Hematopoietic multipotent progenitor cell treated with erythropoietin and hydrocortisone succinate and interleukin-3 and kit ligand, for 6 days (in vitro differentiated cells): ENCODE measurements at regions not wholly inside any gene's neighbourhood (a gene's known extent, or its start where the extent isn't known, plus 50 kb on each side); places are given as distances from the start of the nearest gene placed in this dataset.
"Not testable (repeated sequence)": the region's sequence is repeated elsewhere in the genome, so short reads cannot be mapped to it uniquely, and the experiment has no call there.

Experiments used
- DNase-seq: peaks from one replicate; pipeline ENCODE4 v3.0.0-alpha.2; 2015

DNA sequence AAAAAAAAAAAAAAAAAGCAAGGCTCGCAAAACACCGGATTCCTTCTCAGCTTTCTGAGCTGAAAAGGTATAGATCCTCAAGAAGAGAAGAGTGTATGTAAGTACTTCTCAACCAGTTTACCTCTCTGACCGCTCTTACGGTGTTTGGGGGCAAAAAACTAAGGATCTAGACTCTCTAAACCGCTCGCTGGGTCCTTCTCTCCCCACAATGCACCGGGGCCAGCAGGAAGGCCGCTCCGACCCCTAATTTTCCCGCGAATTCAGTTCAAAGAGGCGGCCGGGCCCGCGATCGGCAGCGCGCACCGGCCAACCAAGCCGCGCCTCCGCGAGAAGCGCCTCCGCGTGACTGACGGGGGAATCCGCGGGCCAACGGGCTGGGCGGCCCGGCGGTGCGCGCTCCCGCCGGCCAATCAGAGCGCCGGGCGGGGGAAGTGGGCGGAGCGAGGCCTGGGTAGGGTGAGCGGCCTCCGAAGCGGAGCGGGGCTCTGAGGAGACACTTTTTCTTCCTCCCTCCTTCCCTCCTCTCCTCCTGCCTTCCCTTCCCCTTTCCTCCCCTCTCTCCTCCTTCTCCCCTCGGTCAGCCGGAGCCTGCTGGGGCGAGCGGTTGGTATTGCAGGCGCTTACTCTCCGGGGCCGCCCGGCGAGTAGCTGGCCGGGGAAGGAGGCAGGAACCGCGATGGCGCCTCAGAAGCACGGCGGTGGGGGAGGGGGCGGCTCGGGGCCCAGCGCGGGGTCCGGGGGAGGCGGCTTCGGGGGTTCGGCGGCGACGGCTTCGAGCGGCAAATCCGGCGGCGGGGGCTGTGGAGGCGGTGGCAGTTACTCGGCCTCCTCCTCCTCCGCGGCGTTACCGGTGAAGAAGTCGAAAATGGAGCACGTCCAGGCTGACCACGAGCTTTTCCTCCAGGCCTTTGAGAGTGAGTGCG is 93.0 kb downstream of the CRLF3 start:
- peak; percentile 87 for DNase-seq

DNA sequence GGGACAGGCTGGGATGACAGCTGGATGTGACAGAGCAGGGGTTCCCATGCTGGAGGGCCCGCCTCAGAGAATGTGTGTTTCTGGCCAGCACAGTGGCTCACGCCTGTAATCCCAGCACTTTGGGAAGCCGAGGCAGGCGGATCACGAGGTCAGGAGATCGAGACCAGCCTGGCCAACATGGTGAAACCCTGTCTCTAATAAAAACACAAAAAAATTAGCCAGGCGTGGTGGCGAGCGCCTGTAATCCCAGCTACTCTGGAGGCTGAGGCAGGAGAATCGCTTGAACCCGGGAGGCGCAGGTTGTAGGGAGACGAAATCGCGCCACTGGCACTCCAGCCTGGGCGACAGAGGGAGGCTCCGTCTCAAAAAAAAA is 93.7 kb downstream of the CRLF3 start:
- not testable (repeated sequence) for DNase-seq

DNA sequence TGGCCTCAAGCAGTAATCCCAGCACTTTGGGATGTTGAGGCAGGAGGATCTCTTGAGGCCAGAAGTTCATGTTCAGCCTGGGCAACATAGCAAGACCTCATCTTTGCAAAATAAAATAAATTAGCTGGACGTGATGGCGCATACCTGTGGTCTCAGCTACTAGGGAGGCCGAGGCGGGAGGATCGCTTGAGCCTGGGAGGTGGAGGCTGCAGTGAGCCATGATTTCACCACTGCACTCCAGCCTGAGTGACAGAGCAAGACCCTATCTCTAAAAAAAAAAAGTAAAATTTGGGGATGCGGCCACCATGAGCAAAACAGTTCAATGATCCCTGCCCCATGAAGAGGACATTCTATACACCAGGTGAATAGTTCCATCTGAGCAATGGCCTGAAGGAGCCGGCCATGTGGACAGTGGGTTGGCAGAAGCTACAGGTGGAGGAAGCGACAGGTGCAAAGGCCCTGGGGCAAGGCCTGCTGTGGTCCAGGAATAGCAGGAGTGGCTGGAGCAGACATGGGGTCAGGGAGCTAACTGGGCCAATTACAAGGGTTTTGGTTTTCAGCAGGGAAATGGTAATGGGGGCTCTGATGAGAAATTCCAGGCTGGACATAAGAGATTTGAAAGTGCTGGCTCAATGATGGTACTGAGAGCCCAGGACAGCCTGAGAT is 94.2 kb downstream of the CRLF3 start:
- DNase-seq = not testable (repeated sequence)

DNA sequence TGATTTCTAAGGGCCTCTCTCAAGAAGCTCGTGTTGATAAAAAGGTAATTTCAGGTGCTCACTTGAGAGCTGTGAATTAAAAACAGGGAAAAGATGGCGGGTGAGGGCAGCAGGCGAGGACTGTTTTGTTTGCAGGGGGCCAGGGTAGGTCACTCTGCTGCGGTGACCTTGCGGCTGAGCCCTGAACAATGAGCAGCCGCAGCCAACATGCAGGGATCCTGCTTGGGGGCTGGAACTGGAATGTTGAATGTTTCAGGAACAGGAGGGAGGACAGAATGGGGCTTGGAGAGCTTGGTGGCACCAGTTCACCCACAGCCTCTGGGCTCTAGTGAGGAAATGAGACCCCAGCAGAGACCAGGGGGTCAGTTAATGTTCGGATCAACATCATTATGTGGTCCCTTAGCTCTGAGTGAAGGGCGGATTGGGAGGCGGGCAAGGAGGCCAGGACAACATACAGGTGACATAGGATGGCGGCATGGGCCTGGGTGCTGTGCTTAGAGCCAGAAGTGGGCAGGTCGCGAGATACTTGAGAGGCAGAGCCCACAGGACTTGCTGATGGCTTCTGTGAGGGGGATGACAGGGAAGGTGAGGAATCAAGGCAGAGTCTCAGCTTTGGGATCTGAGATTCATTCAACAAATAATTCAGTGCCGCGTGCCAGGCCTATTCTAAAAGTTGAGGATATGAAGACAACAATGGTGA is 94.9 kb downstream of the CRLF3 start:
- DNase-seq = not testable (repeated sequence)

DNA sequence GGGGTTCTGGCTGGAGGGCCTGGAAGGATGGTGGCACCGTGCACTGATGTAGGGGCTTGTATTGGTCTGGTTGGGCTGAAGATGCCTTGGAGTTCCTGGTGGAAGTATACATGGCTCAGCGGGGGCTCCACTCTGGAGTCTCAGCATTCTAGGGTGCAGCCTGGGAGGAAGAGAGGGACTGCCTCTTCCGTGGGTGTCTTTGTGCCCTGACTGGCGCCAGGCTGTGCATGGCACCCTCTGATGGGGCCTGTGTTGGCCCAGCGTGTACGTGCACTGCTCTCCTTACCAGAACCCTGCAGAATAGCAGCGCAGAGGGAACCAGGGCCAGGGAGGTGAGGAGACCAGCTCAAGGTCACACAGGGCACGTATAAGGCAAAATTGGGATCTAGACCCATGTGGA is 97.0 kb downstream of the CRLF3 start:
- DNase-seq = not testable (repeated sequence)

DNA sequence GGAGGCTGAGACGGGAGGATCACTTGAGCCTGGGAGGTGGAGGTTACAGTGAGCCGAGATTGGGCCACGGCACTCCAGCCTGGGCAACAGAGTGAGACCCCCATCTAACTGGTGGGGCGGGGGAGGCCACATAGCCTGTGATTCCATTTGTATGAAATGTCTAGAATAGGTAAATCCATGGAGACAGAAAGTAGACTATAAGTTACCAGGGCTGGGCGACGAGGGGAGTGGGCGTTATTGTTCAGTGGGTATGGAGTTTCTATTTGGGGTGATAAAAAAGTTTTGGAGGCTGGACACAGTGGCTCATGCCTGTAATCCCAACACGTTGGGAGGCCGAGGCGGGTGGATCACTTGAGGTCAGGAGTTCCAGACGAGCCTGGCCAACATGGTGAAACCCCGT is 97.8 kb downstream of the CRLF3 start:
- DNase-seq = not testable (repeated sequence)

DNA sequence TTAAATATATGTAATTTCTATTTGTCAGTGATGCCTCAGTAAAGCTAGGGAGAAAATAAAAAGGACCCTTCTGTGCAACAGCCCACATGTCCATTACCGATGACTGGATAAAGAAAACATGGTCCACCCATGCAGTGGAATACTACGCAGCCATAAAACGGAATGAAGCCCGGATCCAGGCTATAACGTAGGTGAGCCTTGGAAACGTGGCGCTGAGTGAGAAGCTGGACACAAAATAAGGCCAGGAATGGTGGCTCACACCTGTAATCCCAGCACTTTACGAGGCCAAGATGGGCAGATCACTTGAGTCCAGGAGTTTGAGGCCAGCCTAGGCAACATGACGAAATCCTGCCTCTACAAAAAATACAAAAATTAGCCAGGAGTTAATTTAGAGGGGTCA is 98.2 kb downstream of the CRLF3 start:
- not testable (repeated sequence) for DNase-seq

DNA sequence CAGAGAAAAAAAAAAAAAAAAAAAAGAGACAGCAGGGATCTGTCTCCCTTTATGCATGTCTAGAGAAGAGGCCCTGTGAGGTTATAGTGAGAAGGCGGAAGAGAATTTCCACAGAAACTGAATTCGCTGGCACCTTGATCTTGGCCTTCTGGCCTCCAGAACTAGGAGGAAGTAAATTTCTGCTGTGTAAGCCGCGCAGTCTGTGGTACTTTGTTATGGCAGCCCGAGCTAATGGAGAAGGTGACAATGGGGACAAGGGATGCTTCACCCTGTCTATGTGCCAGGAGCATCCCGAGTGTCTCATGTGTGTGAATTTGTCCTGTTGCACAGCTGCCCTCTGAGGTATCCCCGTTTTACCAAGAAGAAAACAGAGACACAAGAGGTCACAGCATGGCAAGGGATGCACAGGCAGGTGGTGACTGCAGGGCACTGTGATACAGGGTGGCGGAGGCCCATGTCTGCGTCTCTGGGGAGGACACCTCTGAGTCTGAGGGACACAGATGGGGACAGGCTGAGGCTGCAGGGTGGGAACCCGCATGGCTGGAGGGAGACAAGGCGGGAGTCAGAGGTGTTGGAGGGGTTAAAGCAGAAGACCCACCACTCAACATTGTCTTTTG is 100.3 kb downstream of the CRLF3 start:
- not testable (repeated sequence) for DNase-seq

DNA sequence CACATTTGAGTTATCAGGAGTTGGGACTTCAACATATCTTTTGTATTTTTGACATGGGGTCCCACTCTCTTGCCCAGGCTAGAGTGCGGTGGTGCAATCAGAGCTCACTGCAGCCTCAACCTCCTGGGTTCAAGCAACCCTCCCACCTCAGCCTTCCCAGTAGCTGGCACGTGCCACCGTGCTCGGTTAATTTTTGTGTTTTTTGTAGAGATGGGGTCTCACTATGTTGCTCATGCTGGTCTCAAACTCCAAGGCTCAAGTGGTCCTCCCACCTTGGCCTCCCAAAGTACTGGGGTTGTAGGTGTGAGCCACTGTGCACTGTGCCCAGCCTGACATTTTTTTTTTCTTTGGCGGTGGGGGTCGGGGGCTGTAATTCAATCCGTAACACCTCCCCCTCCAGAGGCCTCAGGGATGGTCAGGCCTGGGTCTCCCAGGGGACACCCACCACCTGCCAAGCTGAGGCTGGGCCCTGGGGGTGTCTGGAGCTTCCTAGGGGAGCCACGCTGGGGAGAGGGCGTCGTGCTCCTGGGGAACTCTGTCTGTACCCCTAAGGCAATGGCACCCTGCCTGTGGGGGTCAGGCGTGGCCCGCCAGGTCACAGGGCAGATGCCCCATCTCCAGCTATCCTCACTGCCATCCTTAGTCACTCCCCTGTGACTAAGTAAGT is 102.2 kb downstream of the CRLF3 start:
- not testable (repeated sequence) for DNase-seq

DNA sequence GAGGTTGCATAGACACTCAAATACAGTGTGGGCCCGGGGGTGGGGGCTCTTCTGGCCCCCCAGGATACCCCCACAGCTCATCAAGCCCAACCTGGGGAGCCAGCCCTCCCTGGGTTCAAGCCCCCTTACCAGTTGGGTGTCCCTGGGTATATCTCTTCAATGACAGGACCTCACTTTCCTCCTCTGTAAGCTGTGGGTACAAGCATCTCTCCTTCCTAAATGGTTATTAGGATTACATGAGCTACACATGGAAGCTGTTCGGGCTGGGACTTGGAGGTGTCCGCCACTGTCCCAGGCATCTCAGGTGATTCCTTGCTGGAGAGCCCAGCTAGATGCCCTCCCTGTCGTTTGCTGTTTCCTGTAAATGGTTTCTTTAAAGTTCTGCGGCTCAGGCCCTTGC is 103.5 kb downstream of the CRLF3 start:
- not testable (repeated sequence) for DNase-seq

DNA sequence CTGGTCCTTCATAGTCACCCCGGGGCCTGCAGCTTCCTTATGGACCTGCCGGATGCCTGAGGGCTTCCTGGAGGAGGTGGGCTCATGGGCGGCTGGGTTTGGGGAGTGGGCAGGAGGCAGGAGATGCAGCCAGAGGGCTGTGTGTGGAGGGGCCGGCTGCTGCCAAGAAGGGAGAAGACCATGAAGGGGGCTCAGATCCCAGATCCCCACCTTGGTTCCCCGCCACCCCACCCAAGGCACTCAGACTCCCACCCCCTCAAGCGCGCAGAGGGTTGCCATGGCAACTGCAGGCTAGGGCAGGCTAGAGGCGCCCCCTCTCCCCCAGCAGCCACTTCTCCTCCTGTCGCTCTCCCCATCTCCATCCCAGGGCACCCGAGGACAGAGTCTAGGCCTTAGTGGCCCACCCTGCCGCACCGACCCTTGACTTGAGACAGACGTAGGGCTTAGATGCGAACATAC is 104.5 kb downstream of the CRLF3 start:
- no peak for DNase-seq

DNA sequence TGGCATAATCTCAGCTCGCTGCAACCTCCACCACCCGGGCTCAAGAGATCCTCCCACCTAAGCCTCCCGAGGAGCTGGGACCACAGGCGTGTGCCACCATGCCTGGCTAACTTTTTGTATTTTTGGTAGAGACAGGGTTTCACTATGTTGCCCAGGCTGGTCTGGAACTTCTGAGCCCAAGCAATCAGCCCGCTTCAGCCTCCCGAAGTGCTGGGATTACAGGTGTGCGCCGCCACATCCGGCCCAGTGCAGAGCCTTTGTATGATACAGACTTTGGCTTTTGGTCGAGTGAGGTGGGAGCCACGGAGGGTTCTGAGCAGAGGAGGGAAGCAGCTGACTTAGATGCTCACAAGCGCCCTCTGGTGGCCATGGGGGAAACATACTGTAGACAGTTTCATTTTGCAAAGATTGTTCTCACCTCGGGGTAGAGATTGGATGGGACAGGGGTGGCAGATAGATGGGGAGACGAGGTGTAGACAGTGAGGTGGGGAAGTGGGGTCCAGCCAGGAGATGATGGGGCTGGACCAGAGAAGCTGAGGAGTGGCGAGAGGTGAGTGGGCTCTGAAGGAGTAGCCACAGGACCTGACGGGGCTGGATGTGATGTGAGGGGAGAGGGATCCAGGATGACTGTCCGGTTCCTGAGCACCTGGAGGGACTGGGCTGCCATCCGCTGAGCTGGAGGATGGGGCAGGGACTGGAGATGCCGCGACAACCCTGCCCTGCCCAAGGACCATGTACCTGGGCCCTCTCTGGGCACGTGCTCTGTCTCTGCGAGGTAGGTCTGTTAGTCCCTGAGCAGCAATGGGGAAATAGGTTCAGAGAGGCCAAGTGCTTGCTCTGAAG is 105.1 kb downstream of the CRLF3 start:
- peak; percentile 88 for DNase-seq

DNA sequence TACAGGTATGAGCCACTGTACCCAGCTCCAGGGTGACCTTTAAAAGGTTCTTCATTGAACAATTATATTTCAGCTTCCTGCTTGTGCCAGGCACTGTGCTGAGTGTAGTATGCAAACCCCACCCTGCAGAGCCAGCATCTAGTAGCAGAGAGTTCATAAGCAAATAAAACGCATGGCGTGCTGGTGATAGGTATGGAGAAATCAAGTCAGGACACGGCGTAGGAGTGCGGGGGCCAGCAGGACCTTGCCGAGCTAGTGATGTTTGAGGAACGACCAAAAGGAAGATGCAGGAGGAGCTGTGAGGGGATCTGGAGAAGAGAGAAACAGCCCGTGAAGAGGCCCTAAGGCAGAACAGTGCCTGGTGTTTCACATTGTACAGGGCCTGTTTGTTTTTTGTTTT is 105.8 kb downstream of the CRLF3 start:
- not testable (repeated sequence) for DNase-seq

DNA sequence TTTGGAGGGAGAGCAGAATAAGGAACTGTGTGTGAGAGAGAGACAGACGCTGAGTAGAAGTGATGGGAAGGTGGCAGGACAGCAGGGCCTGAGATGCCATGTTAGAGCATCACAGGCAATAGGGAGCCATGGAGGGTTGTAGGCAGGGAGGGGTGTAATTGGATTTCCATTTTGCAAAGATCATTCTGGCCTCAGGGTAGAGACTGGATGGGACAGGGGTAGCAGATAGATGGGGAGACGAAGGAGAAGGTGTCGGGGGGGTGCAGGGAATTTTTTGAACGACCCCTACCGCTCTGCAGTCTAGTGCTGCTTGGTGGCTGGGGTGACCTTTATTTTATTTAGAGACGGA is 106.4 kb downstream of the CRLF3 start:
- DNase-seq = not testable (repeated sequence)

DNA sequence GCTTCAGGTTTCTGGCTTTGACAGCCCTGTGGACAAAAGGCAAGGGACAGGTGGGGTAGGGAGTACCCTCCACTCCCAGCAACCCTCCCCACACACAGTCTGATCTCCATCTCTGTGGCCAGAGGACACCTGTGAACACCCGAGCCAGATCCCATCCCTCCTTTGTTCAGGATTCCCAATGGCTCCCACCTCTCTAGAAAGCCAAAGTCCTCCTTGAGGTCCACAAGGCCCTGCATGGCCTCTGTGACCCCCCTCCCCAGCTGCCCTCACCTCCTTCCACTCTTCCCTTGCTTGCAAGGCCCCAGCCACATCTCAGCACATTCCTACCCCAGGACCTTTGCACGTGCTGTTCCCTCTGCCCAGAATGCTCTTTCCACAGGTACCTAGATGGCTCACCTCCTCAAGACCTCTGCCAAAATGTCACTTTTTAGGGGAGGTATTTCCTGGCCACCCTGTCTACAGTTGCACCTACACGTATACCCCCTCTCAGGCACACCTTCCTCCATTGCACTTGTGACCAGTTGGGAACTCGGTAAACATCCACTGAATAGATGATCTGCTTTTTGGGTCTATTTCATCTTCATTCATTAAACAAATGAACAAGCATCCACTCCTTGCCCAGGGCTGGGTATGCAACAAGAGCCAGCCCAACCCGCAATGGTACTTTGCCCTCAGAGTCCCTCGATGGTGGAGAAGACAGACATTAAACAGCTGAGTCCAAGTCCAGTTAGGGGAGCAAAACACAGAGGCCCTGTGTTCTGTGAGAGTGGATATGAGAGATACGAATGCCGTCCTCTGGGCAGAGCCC is 107.0 kb downstream of the CRLF3 start:
- no peak for DNase-seq

DNA sequence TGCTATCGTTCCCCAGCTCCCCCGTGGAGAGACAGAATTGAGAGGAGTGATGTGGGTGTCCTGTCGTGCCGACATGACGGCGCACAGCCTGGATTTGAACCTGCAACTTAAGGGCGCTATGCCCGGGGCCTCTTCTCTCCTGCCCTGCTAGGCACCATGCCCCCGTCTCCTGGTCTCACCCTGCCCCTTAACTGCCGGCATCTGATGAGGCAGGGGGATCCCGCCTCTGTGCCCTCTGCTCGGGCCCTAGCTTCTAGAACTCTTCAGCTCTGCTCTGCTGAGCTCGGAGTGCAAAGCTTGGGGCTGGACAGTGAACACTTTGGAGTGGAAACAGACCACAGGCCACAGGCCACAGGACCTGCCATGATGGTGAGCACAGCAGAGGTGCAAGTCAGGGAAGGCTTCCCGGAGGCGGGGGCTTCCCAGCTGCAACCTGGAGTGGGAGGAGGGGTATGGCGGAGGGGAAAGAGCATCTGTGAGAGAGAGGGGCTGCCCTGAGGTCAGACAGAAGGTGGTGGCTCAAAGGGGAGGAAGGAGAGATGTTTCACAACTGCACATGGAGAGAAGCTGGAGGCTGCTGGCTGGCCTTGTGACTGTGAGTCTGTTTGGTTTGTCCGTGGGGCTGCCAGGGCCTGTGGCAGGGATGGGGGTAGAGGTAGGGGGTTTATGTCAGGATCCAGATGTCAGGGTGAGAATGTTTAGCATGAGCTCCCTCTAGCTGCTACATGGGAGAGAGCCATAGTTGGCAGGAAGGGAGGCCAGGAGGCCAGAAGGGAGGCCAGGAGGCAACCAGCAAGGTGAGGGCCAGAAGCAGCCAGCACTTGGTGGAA is 107.8 kb downstream of the CRLF3 start:
- peak; percentile 53 for DNase-seq

DNA sequence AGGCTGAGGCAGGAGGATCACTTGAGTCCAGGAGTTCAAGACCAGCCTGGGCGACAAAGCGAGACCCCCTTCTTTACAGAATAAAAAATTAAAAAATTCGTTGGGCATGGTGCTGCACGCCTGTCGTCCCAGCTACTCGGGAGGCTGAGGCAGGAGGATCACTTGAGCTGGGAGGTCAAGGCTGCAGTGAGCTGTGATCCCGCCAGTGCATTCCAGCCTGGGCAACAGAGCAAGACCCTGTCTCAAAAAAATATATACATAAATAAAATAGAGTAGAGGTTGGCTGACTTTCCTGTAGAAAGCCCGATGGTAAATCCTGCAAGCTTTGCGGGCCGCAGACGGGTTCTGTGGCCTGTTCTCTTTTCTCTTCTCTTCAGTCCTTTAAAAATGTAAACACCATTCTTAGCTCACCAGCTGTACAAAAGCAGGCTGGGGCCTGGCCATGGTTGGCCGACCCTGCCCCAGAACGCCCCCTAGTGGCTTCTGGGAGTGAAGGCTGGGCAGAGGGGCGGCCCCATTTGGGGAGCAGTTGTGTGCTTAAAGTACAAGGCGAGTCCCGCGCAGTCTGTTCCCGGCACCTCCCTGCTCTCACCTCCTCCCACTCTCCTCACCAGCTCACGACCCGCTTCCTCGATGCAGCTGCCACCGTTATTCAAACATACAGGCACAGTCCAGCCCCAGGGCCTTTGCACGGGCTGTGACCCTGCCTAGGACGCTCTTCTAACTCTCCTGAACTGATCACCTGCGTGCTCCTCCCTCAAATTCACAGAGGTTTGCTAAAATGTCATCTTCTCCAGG is 109.5 kb downstream of the CRLF3 start:
- DNase-seq = peak; percentile 66

DNA sequence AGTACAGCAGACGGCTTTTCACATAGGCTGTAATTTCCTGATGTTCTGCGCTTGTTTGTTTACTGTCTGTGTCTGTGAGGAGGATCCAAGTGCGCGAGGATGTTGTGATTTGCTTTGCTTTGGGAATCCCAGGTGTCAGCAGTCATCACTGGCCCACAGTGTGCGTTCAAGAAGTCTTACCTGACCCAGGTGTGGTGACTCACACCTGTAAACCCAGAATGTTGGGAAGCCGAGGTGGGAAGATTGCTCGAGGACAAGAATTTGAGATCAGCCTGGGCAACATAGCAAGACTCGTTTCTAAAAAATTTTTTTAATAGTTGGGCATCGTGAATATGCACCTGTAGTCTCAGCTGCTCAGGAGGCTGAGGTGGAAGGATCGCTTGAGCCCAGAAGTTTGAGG is 110.7 kb downstream of the CRLF3 start:
- DNase-seq = not testable (repeated sequence)

DNA sequence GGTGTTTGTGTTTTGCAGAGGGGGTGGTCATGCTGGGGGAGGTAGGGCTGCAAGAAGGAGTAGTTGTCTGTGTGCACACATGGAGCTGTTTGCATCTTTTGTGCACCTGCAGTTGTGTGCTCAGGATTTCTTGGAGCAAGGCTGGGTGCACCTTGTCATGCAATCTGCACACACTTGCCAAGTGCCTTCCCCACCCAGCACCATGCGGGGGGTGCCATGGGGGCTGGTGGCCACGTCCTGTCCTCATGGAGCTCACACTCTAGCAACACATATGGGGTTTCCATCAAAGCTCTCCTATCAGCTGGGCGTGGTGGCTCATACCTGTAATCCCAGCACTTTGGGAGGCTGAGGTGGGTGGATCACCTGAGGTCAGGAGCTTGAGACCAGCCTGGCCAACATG is 111.6 kb downstream of the CRLF3 start:
- DNase-seq = not testable (repeated sequence)
